Endothelial cell of umbilical vein (primary cell): ENCODE measurements at regions not wholly inside any gene's neighbourhood (a gene's known extent, or its start where the extent isn't known, plus 50 kb on each side); places are given as distances from the start of the nearest gene placed in this dataset.

Experiments
- BruUV-seq: library from RNA; stranded (reverse); fragments of 400-500 nt; replicated peaks from 2 replicates; lab custom pipeline; 2021; lab: Mats Ljungman, UMichigan
- CTCF ChIA-PET: fragments of 300-600, 350-600 bp; sonication (Branson Sonifier 250); formaldehyde crosslinking; loops from one replicate; lab custom pipeline; 2021; ENCODE audit warnings: antibody characterized with exemption, inconsistent platforms; lab: Charles Lee
- POLR2A ChIA-PET: fragments of 300-600, 350-600 bp; sonication (Branson Sonifier 250); formaldehyde crosslinking; loops from one replicate; lab custom pipeline; 2021; ENCODE audit warnings: antibody characterized with exemption, inconsistent platforms; lab: Charles Lee
- DNase-seq: peaks from one replicate; pipeline ENCODE4 v3.0.0-alpha.2; 2011; ENCODE audit warnings: low read depth, low spot score
- FAIRE-seq: peaks from 2 replicates; lab custom pipeline; 2011; peaks lifted over from hg19 to GRCh38; lab: Jason Lieb, UNC
- H2AFZ ChIP-seq: 2 replicates; pipeline ENCODE4 v1.6.0; 2012; ENCODE audit warnings: low read depth, low read length, control low read depth, inconsistent platforms
- H3K27ac ChIP-seq: 2 replicates; pipeline ENCODE4 v1.5.1; 2011; ENCODE audit warnings: low read depth, mild to moderate bottlenecking, control low read depth, low read length, moderate library complexity; ENCODE audit not compliant: insufficient read depth
- H3K27me3 ChIP-seq, 2 experiments: 2 replicates each; pipeline versions ENCODE4 v1.6.0 to v1.6.1; 2011; ENCODE audit warnings: low read length in 2 of 2, mixed read lengths in 1 of 2; ENCODE audit not compliant: control insufficient read depth in 2 of 2, insufficient read depth in 2 of 2
- H3K36me3 ChIP-seq, 2 experiments: 2 replicates in 1 of 2; 3 replicates in 1 of 2; pipeline ENCODE4 v1.5.1; 2011; ENCODE audit warnings: low read length in 2 of 2, mild to moderate bottlenecking in 1 of 2, moderate library complexity in 1 of 2; ENCODE audit not compliant: control insufficient read depth in 2 of 2, insufficient read depth in 2 of 2; ENCODE audit errors: extremely low read depth in 1 of 2
- H3K4me1 ChIP-seq: 3 replicates; pipeline ENCODE4 v1.5.1; 2011; ENCODE audit warnings: mild to moderate bottlenecking, low read length; ENCODE audit not compliant: control insufficient read depth, insufficient read depth; ENCODE audit errors: extremely low read depth
- H3K4me2 ChIP-seq: 2 replicates; pipeline ENCODE4 v1.6.1; 2011; ENCODE audit warnings: low read length, control low read depth, mixed read lengths; ENCODE audit not compliant: insufficient read depth
- H3K4me3 ChIP-seq, 3 experiments: fragments of 200-600 bp in 1 of 3; sonication (generic), shearing (Covaris generic) in 1 of 3; replicated peaks in 1 of 3; 2 replicates each; pipeline ENCODE4 v1.5.1; 2011 to 2016; ENCODE audit warnings: control low read depth in 3 of 3, low read length in 3 of 3, mild to moderate bottlenecking in 2 of 3, inconsistent platforms in 1 of 3, low read depth in 1 of 3, moderate library complexity in 1 of 3; ENCODE audit not compliant: insufficient read depth in 1 of 3
- H3K79me2 ChIP-seq: 2 replicates; pipeline ENCODE4 v1.6.0; 2012; ENCODE audit warnings: low read length, inconsistent platforms; ENCODE audit not compliant: control insufficient read depth, insufficient read depth
- H3K9ac ChIP-seq: replicated peaks from 2 replicates; pipeline ENCODE3; 2011; ENCODE audit warnings: low read length, control low read depth; ENCODE audit not compliant: insufficient read depth; ENCODE audit errors: extremely low read depth
- H3K9me1 ChIP-seq: replicated peaks from 3 replicates; pipeline ENCODE4 v1.6.0; 2011; ENCODE audit warnings: mild to moderate bottlenecking, low read length; ENCODE audit not compliant: control insufficient read depth, insufficient read depth; ENCODE audit errors: extremely low read depth
- H3K9me3 ChIP-seq: replicated peaks from 2 replicates; pipeline ENCODE4 v1.5.1; 2012; ENCODE audit warnings: low read length, inconsistent platforms; ENCODE audit not compliant: control insufficient read depth, insufficient read depth
- H4K20me1 ChIP-seq: replicated peaks from 2 replicates; pipeline ENCODE3; 2011; ENCODE audit warnings: mild to moderate bottlenecking, low read length; ENCODE audit not compliant: control insufficient read depth, insufficient read depth; ENCODE audit errors: extremely low read depth
- CTCF ChIP-seq, 2 donors: IDR thresholded peaks; 1 replicate in 1 of 2; 2 replicates in 1 of 2; pipeline ENCODE4 v1.5.1; 2011; ENCODE audit warnings: low read length in 2 of 2, mild to moderate bottlenecking in 2 of 2, moderate library complexity in 2 of 2, control low read depth in 1 of 2, inconsistent platforms in 1 of 2, low read depth in 1 of 2; ENCODE audit not compliant: insufficient read depth in 1 of 2; ENCODE audit errors: extremely low read depth in 1 of 2
- EZH2 ChIP-seq: IDR thresholded peaks from 2 replicates; pipeline ENCODE4 v1.6.1; 2012; ENCODE audit warnings: borderline replicate concordance, low read depth, mild to moderate bottlenecking, moderate library complexity, low read length, inconsistent platforms; ENCODE audit not compliant: severe bottlenecking
- FOS ChIP-seq: IDR thresholded peaks from 2 replicates; pipeline ENCODE4 v1.6.1; 2011; ENCODE audit warnings: mild to moderate bottlenecking, low read length, moderate library complexity, borderline replicate concordance; ENCODE audit not compliant: insufficient read depth
- GATA2 ChIP-seq: IDR thresholded peaks from 2 replicates; pipeline ENCODE4 v1.7.0; 2011; ENCODE audit warnings: low read depth, mild to moderate bottlenecking, moderate library complexity, mixed read lengths, low read length; ENCODE audit not compliant: insufficient read length, insufficient read depth
- JUN ChIP-seq: IDR thresholded peaks from 2 replicates; pipeline ENCODE4 v1.6.1; 2011; ENCODE audit warnings: borderline replicate concordance, low read depth; ENCODE audit not compliant: insufficient read length, insufficient read depth
- MAX ChIP-seq: IDR thresholded peaks from 2 replicates; pipeline ENCODE4 v1.6.1; 2011; ENCODE audit not compliant: insufficient read depth, insufficient read length
- MYC ChIP-seq: IDR thresholded peaks from one replicate; pipeline ENCODE4 v1.6.1; 2011; ENCODE audit warnings: mild to moderate bottlenecking, low read depth, low read length
- POLR2A ChIP-seq: IDR thresholded peaks from 2 replicates; pipeline ENCODE4 v1.6.1; 2012; ENCODE audit warnings: low read depth, mild to moderate bottlenecking, control low read depth, low read length
- POLR2AphosphoS5 ChIP-seq: IDR thresholded peaks from 2 replicates; pipeline ENCODE4 v1.6.1; 2012; ENCODE audit warnings: low read depth, mild to moderate bottlenecking, control low read depth, low read length, moderate library complexity; ENCODE audit not compliant: insufficient read depth
- dilution Hi-C: fragments of 300-500 bp; cut with MboI; formaldehyde crosslinking; loops from one replicate; pipeline ENCODE4 v1.15.0; 2019; ENCODE audit warnings: low sequenced_read_pairs; ENCODE audit not compliant: extremely low pct_ligation_motif_present
- intact Hi-C: fragments of 100-400 bp; cut with micrococcal nuclease; formaldehyde crosslinking; loops from one replicate; pipeline ENCODE4 v1.10.0; 2022

GRCh38 chr1:143584508-143584907, 387.3 kb downstream of the FAM72C start:
- ChIA-PET POLR2A (no interaction called here), CTCF (no interaction called here)
- Histone ChIP-seq H3K36me3 (no peaks in the 10 kb centered on the region), H3K9me3 (no peaks in the 10 kb centered on the region), H3K27me3 (no peaks in the 10 kb centered on the region), H3K9ac (no peak overlapping the region), H2AFZ (no peak overlapping the region), H3K4me1 (no peaks in the 10 kb centered on the region), H3K4me3 (no peak overlapping the region), H3K79me2 (no peaks in the 10 kb centered on the region), H3K27ac (no peak overlapping the region), H4K20me1 (no peaks in the 10 kb centered on the region), H3K9me1 (no peaks in the 10 kb centered on the region), H3K4me2 (no peak overlapping the region)
- no TSS peak for BruUV-seq
- FAIRE-seq (no peak), DNase-seq (no peak)
- intact Hi-C loops (no loop called here), dilution Hi-C loops (no loop called here)
- TF ChIP-seq CTCF (IDR thresholded peaks at IDR 0.05; ENCODE audit: extremely low read depth in 1 of 2, insufficient read depth in 1 of 2, low read depth in 1 of 2, low read length in 2 of 2): no peak
- TF ChIP-seq MAX: no peak
- TF ChIP-seq JUN: no peak
- no peak for TF ChIP-seq GATA2
- TF ChIP-seq POLR2A: no peak
- no peak for TF ChIP-seq EZH2
- no peak for TF ChIP-seq MYC
- TF ChIP-seq FOS: no peak
- no peak for TF ChIP-seq POLR2AphosphoS5
